H1 (cell line): ENCODE measurements at regions not wholly inside any gene's neighbourhood (a gene's known extent, or its start where the extent isn't known, plus 50 kb on each side); places are given as distances from the start of the nearest gene placed in this dataset.
"Not testable (repeated sequence)": the region's sequence is repeated elsewhere in the genome, so short reads cannot be mapped to it uniquely, and the experiment has no call there.

Experiments used
- CTCF ChIA-PET: fragments of 300-600 bp; sonication (Branson Sonifier 250); formaldehyde crosslinking; loops from one replicate; lab custom pipeline; 2021; ENCODE audit not compliant: partially characterized antibody; lab: Charles Lee
- POLR2A ChIA-PET: fragments of 300-600 bp; sonication (Branson Sonifier 250); formaldehyde crosslinking; loops from one replicate; lab custom pipeline; 2021; ENCODE audit warnings: inconsistent platforms; ENCODE audit not compliant: partially characterized antibody; lab: Charles Lee
- DNase-seq, 2 experiments: peaks; one replicate each; pipeline versions ENCODE4 v3.0.0 to v3.0.0-alpha.2; 2010 to 2022; ENCODE audit warnings: low spot score in 2 of 2, low read depth in 1 of 2, mixed read lengths in 1 of 2
- FAIRE-seq: peaks from 2 replicates; lab custom pipeline; 2011; peaks lifted over from hg19 to GRCh38; lab: Jason Lieb, UNC
- H2AFZ ChIP-seq: 2 replicates; pipeline ENCODE4 v1.8.1; 2012; ENCODE audit warnings: low read length, inconsistent platforms
- H2AK5ac ChIP-seq: 2 replicates; pipeline ENCODE4 v1.6.1; 2013; ENCODE audit warnings: low read depth, low read length
- H2BK120ac ChIP-seq: replicated peaks from 2 replicates; pipeline ENCODE3; 2013; ENCODE audit warnings: low read depth, low read length, inconsistent platforms
- H2BK12ac ChIP-seq: 2 replicates; pipeline ENCODE4 v1.6.1; 2013; ENCODE audit warnings: low read depth, low read length
- H2BK15ac ChIP-seq: 2 replicates; pipeline ENCODE4 v1.6.1; 2013; ENCODE audit warnings: low read length
- H2BK20ac ChIP-seq: 2 replicates; pipeline ENCODE4 v1.6.1; 2013; ENCODE audit warnings: low read length
- H2BK5ac ChIP-seq: 2 replicates; pipeline ENCODE4 v1.6.1; 2013; ENCODE audit warnings: low read depth, low read length
- H3K14ac ChIP-seq: 2 replicates; pipeline ENCODE4 v1.6.1; 2013; ENCODE audit warnings: inconsistent platforms; ENCODE audit not compliant: insufficient read length
- H3K18ac ChIP-seq: 2 replicates; pipeline ENCODE4 v1.6.1; 2013; ENCODE audit warnings: low read length; ENCODE audit errors: extremely low read depth
- H3K23ac ChIP-seq: 2 replicates; pipeline ENCODE4 v1.6.1; 2013; ENCODE audit warnings: inconsistent platforms; ENCODE audit not compliant: insufficient read length
- H3K23me2 ChIP-seq: 2 replicates; pipeline ENCODE4 v1.6.1; 2013; ENCODE audit warnings: low read depth, low read length
- H3K27ac ChIP-seq: 2 replicates; pipeline ENCODE4 v1.6.1; 2011; ENCODE audit warnings: low read depth, low read length, inconsistent platforms
- H3K27me3 ChIP-seq, 4 experiments: replicated peaks in 1 of 4; 1 replicate in 1 of 4; 2 replicates in 3 of 4; pipeline versions ENCODE4 v1.6.1 to v1.8.1; 2011 to 2013; ENCODE audit warnings: low read length in 3 of 4, mild to moderate bottlenecking in 3 of 4, inconsistent platforms in 2 of 4, mixed read lengths in 2 of 4, moderate library complexity in 1 of 4; ENCODE audit not compliant: control insufficient read depth in 3 of 4, insufficient read depth in 3 of 4; ENCODE audit errors: extremely low read depth in 1 of 4
- H3K36me3 ChIP-seq, 4 experiments: 2 replicates each; pipeline versions ENCODE4 v1.6.1 to v1.8.1; 2011 to 2013; ENCODE audit warnings: mild to moderate bottlenecking in 4 of 4, low read length in 3 of 4, moderate library complexity in 2 of 4, control low read depth in 1 of 4, inconsistent platforms in 1 of 4; ENCODE audit not compliant: insufficient read depth in 4 of 4, control insufficient read depth in 2 of 4
- H3K4ac ChIP-seq: replicated peaks from 2 replicates; pipeline ENCODE3; 2013; ENCODE audit warnings: low read length, low read depth, mixed read lengths, inconsistent platforms; ENCODE audit not compliant: insufficient read length
- H3K4me1 ChIP-seq, 4 experiments: replicated peaks in 1 of 4; 1 replicate in 1 of 4; 2 replicates in 3 of 4; pipeline versions ENCODE4 v1.6.1 to v1.8.1; 2011 to 2013; ENCODE audit warnings: low read length in 3 of 4, inconsistent platforms in 2 of 4, mixed read lengths in 1 of 4; ENCODE audit not compliant: insufficient read depth in 4 of 4, control insufficient read depth in 3 of 4
- H3K4me2 ChIP-seq, 2 experiments: 2 replicates each; pipeline versions ENCODE4 v1.6.1 to v1.8.1; 2011 to 2013; ENCODE audit warnings: low read depth in 2 of 2, low read length in 2 of 2, control low read depth in 1 of 2, inconsistent platforms in 1 of 2, mild to moderate bottlenecking in 1 of 2; ENCODE audit not compliant: insufficient read depth in 1 of 2
- H3K4me3 ChIP-seq, 4 experiments: fragments of 200-600, 300-600 bp in 1 of 4; sonication (generic), shearing (Covaris generic), sonication (Bioruptor Twin) in 1 of 4; 2 replicates each; pipeline versions ENCODE4 v1.5.1 to v1.8.1; 2011 to 2016; ENCODE audit warnings: low read length in 4 of 4, low read depth in 3 of 4, control low read depth in 2 of 4, inconsistent platforms in 2 of 4, mild to moderate bottlenecking in 2 of 4, mixed read lengths in 1 of 4, moderate library complexity in 1 of 4; ENCODE audit not compliant: insufficient read depth in 2 of 4; ENCODE audit errors: extremely low read depth in 1 of 4
- H3K56ac ChIP-seq: replicated peaks from 2 replicates; pipeline ENCODE3; 2013; ENCODE audit warnings: low read depth, mild to moderate bottlenecking, mixed read lengths, low read length, inconsistent platforms; ENCODE audit not compliant: insufficient read length
- H3K79me1 ChIP-seq: 2 replicates; pipeline ENCODE4 v1.6.1; 2013; ENCODE audit warnings: low read depth, low read length, control low read depth
- H3K79me2 ChIP-seq, 2 experiments: 2 replicates each; pipeline versions ENCODE4 v1.6.1 to v1.8.1; 2012 to 2013; ENCODE audit warnings: low read length in 2 of 2, mild to moderate bottlenecking in 2 of 2, inconsistent platforms in 1 of 2; ENCODE audit not compliant: insufficient read depth in 2 of 2, control insufficient read depth in 1 of 2
- H3K9ac ChIP-seq, 4 experiments: replicated peaks in 1 of 4; 1 replicate in 1 of 4; 2 replicates in 3 of 4; pipeline versions ENCODE4 v1.6.1 to v1.8.1; 2011 to 2013; ENCODE audit warnings: low read depth in 3 of 4, low read length in 3 of 4, control low read depth in 2 of 4, mild to moderate bottlenecking in 2 of 4, moderate library complexity in 2 of 4, inconsistent platforms in 1 of 4; ENCODE audit errors: extremely low read depth in 1 of 4
- H3K9me3 ChIP-seq, 2 experiments: 2 replicates each; pipeline versions ENCODE4 v1.6.1 to v1.8.1; 2012 to 2013; ENCODE audit warnings: mild to moderate bottlenecking in 2 of 2, moderate library complexity in 2 of 2, control low read depth in 1 of 2, inconsistent platforms in 1 of 2, low read depth in 1 of 2, low read length in 1 of 2, mixed read lengths in 1 of 2; ENCODE audit not compliant: insufficient read depth in 2 of 2
- H4K20me1 ChIP-seq, 2 experiments: replicated peaks in 1 of 2; 2 replicates each; pipeline versions ENCODE3 to v1.8.1; 2011 to 2013; ENCODE audit warnings: inconsistent platforms in 2 of 2, low read length in 2 of 2, mild to moderate bottlenecking in 1 of 2; ENCODE audit not compliant: insufficient read depth in 2 of 2, control insufficient read depth in 1 of 2
- H4K5ac ChIP-seq: 2 replicates; pipeline ENCODE4 v1.6.1; 2013; ENCODE audit warnings: low read length, low read depth, mixed read lengths, inconsistent platforms; ENCODE audit not compliant: insufficient read length
- H4K8ac ChIP-seq: 2 replicates; pipeline ENCODE4 v1.8.0; 2013; ENCODE audit warnings: mild to moderate bottlenecking, moderate library complexity, low read length, inconsistent platforms; ENCODE audit not compliant: insufficient read depth; ENCODE audit errors: extremely low read depth
- H4K91ac ChIP-seq: replicated peaks from 2 replicates; pipeline ENCODE3; 2013; ENCODE audit warnings: low read length, mixed read lengths, inconsistent platforms; ENCODE audit not compliant: insufficient read length
- WGBS, 2 experiments: shearing (Covaris generic) in 1 of 2; methylation state at CpG; one replicate each; pipeline versions ENCODE4 v1.1.6 to v1.1.7; 2013 to 2015; ENCODE audit warnings: low lambda C conversion rate in 2 of 2, mixed read lengths in 2 of 2, inconsistent platforms in 1 of 2, low coverage in 1 of 2, missing lambda C conversion rate in 1 of 2; ENCODE audit not compliant: insufficient replicate concordance in 2 of 2, insufficient coverage in 1 of 2, insufficient read length in 1 of 2; ENCODE audit errors: extremely low coverage in 1 of 2, missing lambda C conversion rate in 1 of 2; 5-methylcytosine and 5-hydroxymethylcytosine counted together

DNA sequence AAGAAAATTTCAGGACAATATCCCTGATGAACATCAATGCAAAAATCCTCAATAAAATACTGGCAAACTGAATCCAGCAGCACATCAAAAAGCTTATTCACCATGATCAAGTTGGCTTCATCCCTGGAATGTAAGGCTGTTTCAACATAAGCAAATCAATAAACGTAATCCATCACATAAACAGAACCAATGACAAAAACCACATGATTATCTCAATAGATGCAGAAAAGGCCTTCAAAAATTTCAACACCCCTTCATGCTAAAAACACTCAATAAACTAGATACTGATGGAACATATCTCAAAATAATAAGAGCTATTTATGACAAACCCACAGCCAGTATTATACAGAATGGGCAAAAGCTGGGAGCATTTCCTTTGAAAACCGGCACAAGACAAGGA lies 177.7 kb downstream of the PCDH18 start:
- H3K56ac ChIP-seq, FAIRE-seq, H3K18ac ChIP-seq, H2BK120ac ChIP-seq, CTCF ChIA-PET, DNase-seq, H3K36me3 ChIP-seq, H4K91ac ChIP-seq, H3K79me2 ChIP-seq, H3K23ac ChIP-seq, H4K20me1 ChIP-seq, H3K14ac ChIP-seq, H3K27me3 ChIP-seq, H4K8ac ChIP-seq, POLR2A ChIA-PET, H3K4me2 ChIP-seq, H3K4me3 ChIP-seq, H2BK15ac ChIP-seq, H3K9me3 ChIP-seq, H2BK12ac ChIP-seq, H3K9ac ChIP-seq, H3K23me2 ChIP-seq, H2BK20ac ChIP-seq, H3K4ac ChIP-seq, H3K79me1 ChIP-seq, H3K27ac ChIP-seq, H3K4me1 ChIP-seq, H2AFZ ChIP-seq, H2AK5ac ChIP-seq, H2BK5ac ChIP-seq, H4K5ac ChIP-seq: not testable (repeated sequence)
- WGBS, 2 experiments, result 100% methylated on average over 2 of the region's 2 CpGs; no CpG with 5 or more reads in 1 of the 2 experiments
